Osteocyte (in vitro differentiated cells): ENCODE measurements at regions not wholly inside any gene's neighbourhood (a gene's known extent, or its start where the extent isn't known, plus 50 kb on each side); places are given as distances from the start of the nearest gene placed in this dataset.

Experiments used
- DNase-seq: peaks from one replicate; pipeline ENCODE4 v3.0.0; 2021; ENCODE audit warnings: mixed read lengths; ENCODE audit not compliant: unreplicated experiment; ENCODE audit errors: extremely low spot score
- H3K27ac Mint-ChIP-seq: one replicate; pipeline ENCODE4 v1.8.0; 2021; ENCODE audit warnings: mild to moderate bottlenecking, mixed read lengths; ENCODE audit not compliant: unreplicated experiment
- H3K27me3 Mint-ChIP-seq: one replicate; pipeline ENCODE4 v1.8.0; 2021; ENCODE audit warnings: mixed read lengths; ENCODE audit not compliant: unreplicated experiment
- H3K36me3 Mint-ChIP-seq: one replicate; pipeline ENCODE4 v1.8.0; 2021; ENCODE audit warnings: mixed read lengths; ENCODE audit not compliant: unreplicated experiment
- H3K4me1 Mint-ChIP-seq: one replicate; pipeline ENCODE4 v1.8.0; 2021; ENCODE audit warnings: mixed read lengths; ENCODE audit not compliant: unreplicated experiment
- H3K4me3 Mint-ChIP-seq: one replicate; pipeline ENCODE4 v1.8.0; 2021; ENCODE audit warnings: mild to moderate bottlenecking, moderate library complexity, mixed read lengths; ENCODE audit not compliant: unreplicated experiment
- H3K9me3 Mint-ChIP-seq: one replicate; pipeline ENCODE4 v1.8.0; 2021; ENCODE audit warnings: mixed read lengths; ENCODE audit not compliant: unreplicated experiment
- TF ChIP-seq, protein P1 (sequence below): fragments of 200-600 bp; sonication (generic); IDR thresholded peaks from 2 replicates; pipeline ENCODE4 v1.5.0; 2021; ENCODE audit warnings: antibody characterized with exemption, mild to moderate bottlenecking, moderate library complexity

DNA sequence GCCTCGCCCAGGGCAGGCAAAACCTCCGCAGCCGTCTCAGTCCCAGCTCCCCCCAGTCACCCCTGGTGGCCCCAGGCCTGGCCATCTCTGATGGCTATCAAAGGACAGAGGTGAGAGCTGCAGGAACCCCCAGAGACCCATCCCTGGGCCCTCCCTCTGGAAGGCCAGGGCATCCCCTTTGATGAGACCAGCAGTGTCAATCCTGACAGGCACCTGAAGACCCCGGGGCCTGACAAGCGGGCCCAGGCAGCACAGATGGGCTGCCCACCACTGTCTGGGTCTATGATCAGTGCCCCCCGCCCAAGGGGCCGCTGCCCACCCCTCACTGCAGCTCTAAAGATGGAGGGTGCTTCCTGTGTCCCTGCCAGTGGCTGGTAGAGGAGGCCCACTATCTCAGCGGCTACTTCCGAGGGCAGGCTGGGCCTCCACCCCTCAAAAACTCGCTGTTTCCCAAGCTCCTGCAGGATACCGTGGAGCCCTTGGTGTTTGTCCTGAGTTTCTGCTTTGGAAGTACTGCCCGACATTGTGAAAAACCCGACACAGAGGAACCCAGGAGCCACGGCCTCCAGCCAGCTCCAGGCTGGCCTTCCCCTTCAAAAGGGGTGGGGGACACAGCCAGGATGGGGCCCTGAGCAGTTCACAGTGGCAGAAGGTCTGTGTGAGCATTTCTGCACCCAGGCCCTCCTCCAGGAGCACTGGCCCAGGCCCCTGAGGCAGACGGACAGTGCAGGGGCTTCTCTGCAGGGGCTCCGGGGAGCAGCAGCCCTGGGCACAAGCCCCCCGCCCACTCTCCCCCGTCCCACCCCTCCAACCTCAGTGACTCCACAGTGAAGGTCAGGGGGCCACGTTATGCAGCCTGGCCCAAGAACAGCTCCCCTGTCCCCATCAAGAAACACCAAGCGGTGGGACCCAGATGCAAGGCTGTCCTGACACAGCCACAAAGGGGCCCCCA, 99.2 kb downstream of the PDGFA start:
- Mint-ChIP-seq H3K27ac (no peak overlapping the region), H3K4me1 (peaks cover 11% of the 10 kb centered on the region), H3K9me3 (peaks cover 5% of the 10 kb centered on the region), H3K36me3 (peaks cover 4% of the 10 kb centered on the region), H3K4me3 (no peak overlapping the region), H3K27me3 (peaks cover 2% of the 10 kb centered on the region)
- TF ChIP-seq, protein P1, sequence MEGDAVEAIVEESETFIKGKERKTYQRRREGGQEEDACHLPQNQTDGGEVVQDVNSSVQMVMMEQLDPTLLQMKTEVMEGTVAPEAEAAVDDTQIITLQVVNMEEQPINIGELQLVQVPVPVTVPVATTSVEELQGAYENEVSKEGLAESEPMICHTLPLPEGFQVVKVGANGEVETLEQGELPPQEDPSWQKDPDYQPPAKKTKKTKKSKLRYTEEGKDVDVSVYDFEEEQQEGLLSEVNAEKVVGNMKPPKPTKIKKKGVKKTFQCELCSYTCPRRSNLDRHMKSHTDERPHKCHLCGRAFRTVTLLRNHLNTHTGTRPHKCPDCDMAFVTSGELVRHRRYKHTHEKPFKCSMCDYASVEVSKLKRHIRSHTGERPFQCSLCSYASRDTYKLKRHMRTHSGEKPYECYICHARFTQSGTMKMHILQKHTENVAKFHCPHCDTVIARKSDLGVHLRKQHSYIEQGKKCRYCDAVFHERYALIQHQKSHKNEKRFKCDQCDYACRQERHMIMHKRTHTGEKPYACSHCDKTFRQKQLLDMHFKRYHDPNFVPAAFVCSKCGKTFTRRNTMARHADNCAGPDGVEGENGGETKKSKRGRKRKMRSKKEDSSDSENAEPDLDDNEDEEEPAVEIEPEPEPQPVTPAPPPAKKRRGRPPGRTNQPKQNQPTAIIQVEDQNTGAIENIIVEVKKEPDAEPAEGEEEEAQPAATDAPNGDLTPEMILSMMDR = no peak
- DNase-seq = no peak

DNA sequence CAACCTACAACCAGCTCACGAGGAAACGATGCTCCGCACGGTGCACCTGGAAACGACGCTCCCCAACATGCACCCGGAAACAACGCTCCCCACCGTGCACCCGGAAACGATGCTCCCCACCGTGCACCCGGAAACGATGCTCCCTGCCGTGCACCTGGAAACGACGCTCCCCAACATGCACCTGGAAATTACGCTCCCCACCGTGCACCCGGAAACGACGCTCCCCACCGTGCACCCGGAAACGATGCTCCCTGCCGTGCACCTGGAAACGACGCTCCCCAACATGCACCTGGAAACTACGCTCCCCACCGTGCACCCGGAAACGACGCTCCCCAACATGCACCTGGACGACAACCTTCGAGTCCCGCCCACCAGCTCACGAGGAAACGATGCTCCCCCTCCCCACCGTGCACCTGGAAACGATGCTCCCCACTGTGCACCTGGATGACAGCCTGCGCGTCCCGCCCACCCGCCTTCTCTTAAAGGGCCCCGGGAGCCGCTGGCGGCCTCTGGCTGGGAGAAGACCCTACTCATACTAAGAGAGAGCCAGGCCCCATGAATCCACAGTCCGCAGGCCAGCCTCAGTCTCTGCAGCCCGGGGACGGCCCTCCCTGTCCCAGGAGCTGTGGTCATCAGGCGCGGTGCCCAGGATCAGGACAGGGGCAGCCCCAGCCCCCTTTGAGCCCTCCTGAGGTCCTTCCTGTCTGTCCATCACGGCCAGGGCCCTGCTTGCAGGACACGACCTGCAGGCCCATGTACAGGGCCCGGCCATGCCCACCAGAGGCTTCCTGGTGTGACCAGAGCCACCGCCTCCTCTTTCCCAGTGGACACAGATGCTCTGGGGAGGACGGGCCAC, 98.3 kb downstream of the PDGFA start:
- no peak for DNase-seq
- no peak overlapping the region for H3K27ac Mint-ChIP-seq
- peaks cover 15% of the 10 kb centered on the region for H3K4me1 Mint-ChIP-seq

DNA sequence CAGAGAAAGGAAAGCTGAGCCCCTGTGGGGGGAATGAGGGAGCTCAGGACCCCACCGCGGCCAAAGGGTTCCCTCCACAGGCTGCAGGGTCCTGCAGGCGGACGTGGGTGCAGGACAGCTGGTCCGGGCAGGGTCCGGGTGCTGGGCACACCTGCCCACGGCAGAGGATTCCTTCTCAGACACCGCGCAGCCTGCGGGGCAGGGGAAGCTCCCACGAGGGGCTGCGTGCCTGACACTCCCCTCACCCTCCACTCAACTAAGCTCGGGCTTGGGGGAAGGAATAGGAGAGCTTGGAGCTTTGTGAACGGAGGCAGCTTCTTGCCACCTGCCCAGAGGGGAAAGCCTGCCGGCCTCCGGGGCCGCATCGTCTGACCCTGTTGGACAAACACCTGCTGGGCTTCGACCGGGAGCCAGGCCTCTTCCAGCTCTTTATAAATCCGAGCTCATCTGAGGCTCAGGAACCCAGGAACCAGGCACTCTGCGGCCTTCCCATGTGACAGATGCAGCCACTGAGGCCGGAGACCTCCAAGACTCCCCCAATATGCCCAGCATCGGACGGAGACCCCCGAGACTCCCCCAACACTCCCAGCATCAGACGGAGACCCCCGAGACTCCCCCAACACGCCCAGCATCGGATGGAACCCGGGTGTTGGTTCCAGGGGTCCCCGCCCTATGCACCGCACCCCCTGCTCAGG, 97.3 kb downstream of the PDGFA start:
- DNase-seq = no peak

More for the DNA sequence above, 98.3 kb downstream of the PDGFA start:
- H3K27me3 Mint-ChIP-seq = peaks cover 2% of the 10 kb centered on the region
- no peak overlapping the region for H3K4me3 Mint-ChIP-seq
- TF ChIP-seq, protein P1 = no peak
- H3K9me3 Mint-ChIP-seq = peaks cover 5% of the 10 kb centered on the region
- peaks cover 4% of the 10 kb centered on the region for H3K36me3 Mint-ChIP-seq

DNA sequence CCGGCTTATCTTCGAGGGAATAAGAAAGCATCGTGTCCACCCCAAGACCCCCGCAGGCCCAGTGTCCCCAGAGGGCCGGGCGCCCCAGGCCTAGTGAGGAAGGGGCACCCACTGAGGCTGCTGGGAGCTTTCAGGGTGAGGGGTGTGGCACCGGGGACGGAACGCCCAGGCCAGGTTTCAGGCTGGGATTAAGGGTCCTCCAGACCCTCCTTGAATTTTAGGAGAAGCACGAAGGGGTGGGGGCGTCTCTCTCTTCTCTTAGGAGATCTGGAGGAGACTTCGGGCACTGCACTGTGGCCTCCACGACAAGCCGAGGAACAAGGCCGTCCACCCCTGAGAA, 96.8 kb downstream of the PDGFA start:
- Mint-ChIP-seq H3K27me3 (peaks cover 2% of the 10 kb centered on the region), H3K4me1 (peaks cover 15% of the 10 kb centered on the region), H3K36me3 (peaks cover 2% of the 10 kb centered on the region), H3K9me3 (peaks cover 5% of the 10 kb centered on the region), H3K4me3 (no peak overlapping the region), H3K27ac (no peak overlapping the region)
- TF ChIP-seq, protein P1 = no peak
- no peak for DNase-seq

More for the DNA sequence above, 97.3 kb downstream of the PDGFA start:
- Mint-ChIP-seq H3K9me3 (peaks cover 5% of the 10 kb centered on the region), H3K36me3 (peaks cover 4% of the 10 kb centered on the region), H3K4me1 (peaks cover 15% of the 10 kb centered on the region), H3K27ac (no peak overlapping the region), H3K27me3 (peaks cover 2% of the 10 kb centered on the region), H3K4me3 (no peak overlapping the region)
- TF ChIP-seq, protein P1 = no peak
